ENCODE measurements at regions not wholly inside any gene's neighbourhood (a gene's known extent, or its start where the extent isn't known, plus 50 kb on each side); places are given as distances from the start of the nearest gene placed in this dataset.

DNA sequence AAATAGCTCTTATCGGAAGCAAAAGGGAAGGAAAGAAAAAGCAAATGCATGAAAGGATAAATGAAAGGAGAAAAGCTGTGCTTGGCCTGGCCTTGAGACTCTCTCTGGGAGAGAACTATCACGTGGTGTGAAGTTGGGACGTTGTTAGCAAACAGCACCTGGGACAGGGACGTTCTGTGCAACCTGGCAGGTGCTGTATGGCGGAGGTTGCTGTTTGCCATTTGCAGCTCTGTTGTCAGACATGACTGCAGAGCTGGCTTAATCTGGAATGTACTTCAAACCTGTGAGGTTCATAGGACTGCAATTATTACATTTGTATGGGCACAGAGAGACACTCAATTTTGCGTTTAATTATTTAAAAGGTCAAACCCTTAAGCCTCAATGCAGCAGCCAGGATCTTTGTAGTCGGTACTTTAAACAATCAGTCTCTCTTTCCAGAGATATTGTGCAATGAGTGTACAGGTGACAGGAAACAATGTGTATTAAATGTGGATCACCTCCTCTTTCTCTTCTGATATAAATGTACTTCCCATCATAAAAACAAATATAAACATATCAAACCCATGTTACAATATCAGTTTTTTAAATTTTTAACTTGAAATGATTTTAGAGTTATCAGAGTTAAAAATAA, 800.5 kb upstream of the KCND2 start:
- H3K4me3 ChIP-seq (ENCODE audit: low read depth, low read length): no peak overlapping the region
- no peak for TF ChIP-seq CTCF (IDR thresholded peaks at IDR 0.05; ENCODE audit: low read depth, low read length, missing control alignments)

DNA sequence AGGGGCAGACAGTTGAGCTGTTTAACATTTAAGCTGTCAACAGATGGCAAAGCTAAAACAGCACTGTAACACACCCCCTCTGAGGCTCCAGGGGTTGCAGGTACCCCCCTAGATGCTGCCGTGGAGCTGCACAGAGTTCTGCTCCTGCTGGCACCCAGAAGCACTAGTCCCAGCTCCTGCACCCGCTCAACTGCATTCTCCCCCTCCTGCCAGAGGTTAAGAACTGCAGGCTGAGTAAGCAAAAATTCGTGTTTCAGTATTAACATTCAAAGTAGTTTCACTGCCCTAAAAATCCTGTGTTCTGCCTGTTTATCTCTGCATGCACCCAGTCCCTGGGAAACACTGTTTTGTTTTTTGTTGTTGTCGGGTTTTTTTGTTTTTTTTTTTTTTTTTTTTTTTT, 790.8 kb upstream of the KCND2 start:
- peak; percentile 58 for TF ChIP-seq CTCF (IDR thresholded peaks at IDR 0.05; ENCODE audit: low read depth, low read length, missing control alignments)
- H3K4me3 ChIP-seq (ENCODE audit: low read depth, low read length): no peak overlapping the region
- peak; percentile 19 for DNase-seq (ENCODE audit: low read depth)

More for the DNA sequence above, 800.5 kb upstream of the KCND2 start:
- no peak for DNase-seq (ENCODE audit: low read depth)

GRCh38 chr7:119482671-119483070, 790.3 kb upstream of the KCND2 start:
- no peak for DNase-seq (ENCODE audit: low read depth)
- TF ChIP-seq CTCF (IDR thresholded peaks at IDR 0.05; ENCODE audit: low read depth, low read length, missing control alignments): no peak
- no peak overlapping the region for H3K4me3 ChIP-seq (ENCODE audit: low read depth, low read length)

DNA sequence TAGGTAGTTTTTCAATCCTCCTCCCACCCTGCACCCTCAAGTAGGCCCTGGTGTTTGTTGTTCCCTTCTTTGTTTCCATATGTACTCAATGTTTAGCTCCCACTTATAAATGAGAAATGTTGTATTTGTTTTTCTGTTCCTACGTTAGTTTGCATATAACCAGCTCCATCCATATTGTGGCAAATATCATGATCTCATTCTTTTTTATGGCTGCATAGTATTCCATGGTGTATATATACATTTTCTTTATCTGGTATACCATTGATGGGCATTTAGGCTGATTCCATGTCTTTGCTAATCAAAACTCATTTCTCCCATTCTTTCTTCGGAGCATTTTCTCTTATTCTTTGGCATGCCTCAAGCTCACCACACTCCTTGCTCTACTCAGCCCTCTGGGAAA, 789.6 kb upstream of the KCND2 start:
- no peak for TF ChIP-seq CTCF (IDR thresholded peaks at IDR 0.05; ENCODE audit: low read depth, low read length, missing control alignments)
- H3K4me3 ChIP-seq (ENCODE audit: low read depth, low read length): no peak overlapping the region
- DNase-seq (ENCODE audit: low read depth): no peak

DNA sequence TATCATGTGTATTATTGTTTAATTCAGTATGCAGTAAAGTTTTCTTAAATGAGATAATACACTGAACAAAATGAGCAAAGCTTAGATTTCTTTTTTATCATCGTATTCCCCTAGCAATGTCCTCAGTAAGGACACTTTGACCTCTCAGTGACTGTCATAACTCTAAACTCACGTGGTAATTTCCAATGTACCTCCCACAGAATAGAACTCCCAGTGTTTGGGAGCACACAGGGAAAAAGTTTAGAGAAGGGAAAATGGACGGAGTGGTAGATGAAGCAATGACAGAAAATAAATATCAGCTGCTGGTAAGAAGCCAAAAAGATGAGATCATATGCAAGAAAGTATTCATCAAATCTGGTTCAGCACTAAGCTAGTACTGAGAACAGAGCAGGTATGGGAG, 758.6 kb upstream of the KCND2 start:
- TF ChIP-seq CTCF (IDR thresholded peaks at IDR 0.05; ENCODE audit: low read depth, low read length, missing control alignments): no peak
- no peak overlapping the region for H3K4me3 ChIP-seq (ENCODE audit: low read depth, low read length)
- DNase-seq (ENCODE audit: low read depth): no peak

- H3K4me3 ChIP-seq (ENCODE audit: low read depth, low read length): no peak overlapping the region
Observed at GRCh38 chr7:119515214-119515613, 757.8 kb upstream of the KCND2 start.

More at GRCh38 chr7:119515214-119515613, 757.8 kb upstream of the KCND2 start:
- no peak for DNase-seq (ENCODE audit: low read depth)
- no peak for TF ChIP-seq CTCF (IDR thresholded peaks at IDR 0.05; ENCODE audit: low read depth, low read length, missing control alignments)

Measured in GM12864 (cell line).